ENCODE measurements at regions not wholly inside any gene's neighbourhood (a gene's known extent, or its start where the extent isn't known, plus 50 kb on each side); places are given as distances from the start of the nearest gene placed in this dataset.

- no peak overlapping the region for H3K56ac ChIP-seq (ENCODE audit: insufficient read length, low read depth, low read length)
- H2BK5ac ChIP-seq (ENCODE audit: insufficient read length, low read length) = no peak overlapping the region
- no peak overlapping the region for H4K91ac ChIP-seq (ENCODE audit: insufficient read length, low read depth, low read length)
- no peak overlapping the region for H3T11ph ChIP-seq (ENCODE audit: low read length)
- no peak for TF ChIP-seq CTCF (conservative IDR thresholded peaks at IDR 0.05)
- H3K9me3 ChIP-seq (ENCODE audit: control insufficient read depth, low read depth, low read length) = no peaks in the 10 kb centered on the region
- H3K9ac ChIP-seq (ENCODE audit: extremely low read depth, insufficient read length, low read length) = no peak overlapping the region
- H2BK120ac ChIP-seq (ENCODE audit: low read depth, low read length, poor library complexity, severe bottlenecking) = no peak overlapping the region
- no peak overlapping the region for H2AK5ac ChIP-seq (ENCODE audit: insufficient read length, low read length)
- no peaks in the 10 kb centered on the region for H3K23me2 ChIP-seq (ENCODE audit: insufficient read length, low read depth, low read length, poor library complexity, severe bottlenecking)
- H3K27me3 ChIP-seq (ENCODE audit: insufficient read depth, low read length) = no peaks in the 10 kb centered on the region
- H3K4me1 ChIP-seq (ENCODE audit: insufficient read depth, low read length) = no peaks in the 10 kb centered on the region
- H3K79me2 ChIP-seq (ENCODE audit: insufficient read depth, low read length) = no peaks in the 10 kb centered on the region
- no peak overlapping the region for H2BK12ac ChIP-seq (ENCODE audit: insufficient read length, low read depth, low read length)
- DNase-seq = no peak
- no peaks in the 10 kb centered on the region for H4K20me1 ChIP-seq (ENCODE audit: control insufficient read depth, insufficient read depth, insufficient read length)
- no peaks in the 10 kb centered on the region; a peak in 1 of 5 replicates for H3K9me3 Mint-ChIP-seq
- H3K27ac Mint-ChIP-seq = no peak overlapping the region
- H3K4me2 ChIP-seq (ENCODE audit: insufficient read depth, insufficient read length, low read length) = no peak overlapping the region
- H3K27me3 Mint-ChIP-seq (ENCODE audit: low read depth) = no peaks in the 10 kb centered on the region
- H4K5ac ChIP-seq (ENCODE audit: insufficient read length, low read depth, low read length) = no peak overlapping the region
- WGBS (ENCODE audit: extremely low coverage, insufficient read length, low lambda C conversion rate) = no CpG with 5 or more reads among the region's 1 CpG
- no peaks in the 10 kb centered on the region for H3K79me1 ChIP-seq (ENCODE audit: insufficient read depth, low read depth, low read length, poor library complexity, severe bottlenecking)
- H3K14ac ChIP-seq (ENCODE audit: insufficient read depth, low read length) = no peak overlapping the region
- no peak overlapping the region for H3K27ac ChIP-seq (ENCODE audit: insufficient read length, low read depth, low read length)
- H2BK20ac ChIP-seq (ENCODE audit: low read depth, low read length, poor library complexity, severe bottlenecking) = no peak overlapping the region
- no peak overlapping the region for H4K8ac ChIP-seq (replicated peaks; ENCODE audit: insufficient read length, low read depth, low read length)
- H3K18ac ChIP-seq (ENCODE audit: insufficient read length, low read depth, low read length) = no peak overlapping the region
- H3K23ac ChIP-seq (ENCODE audit: insufficient read length, low read depth, low read length) = no peak overlapping the region
- H2BK15ac ChIP-seq (ENCODE audit: low read depth, low read length) = no peak overlapping the region
- no peak overlapping the region for H2AFZ ChIP-seq (ENCODE audit: low read length)
- H3K4me3 Mint-ChIP-seq = no peak overlapping the region
- H3K36me3 Mint-ChIP-seq (ENCODE audit: insufficient read depth in 1 of 3, low read depth in 3 of 3) = no peaks in the 10 kb centered on the region
- no peaks in the 10 kb centered on the region for H3K4me1 Mint-ChIP-seq
- H3K4ac ChIP-seq (ENCODE audit: low read depth, low read length) = no peak overlapping the region
Measured at GRCh38 chr4:106530024-106530361, 161.4 kb upstream of the GIMD1 start.

Data from H9 (cell line).